ENCODE measurements at regions not wholly inside any gene's neighbourhood (a gene's known extent, or its start where the extent isn't known, plus 50 kb on each side); places are given as distances from the start of the nearest gene placed in this dataset.

GRCh38 chr22:48516571-48516970 lies 1311.1 kb downstream of the BRD1 start:
- TF ChIP-seq CTCF (IDR thresholded peaks at IDR 0.05; ENCODE audit: poor library complexity, severe bottlenecking), result no peak
- ATAC-seq (ENCODE audit: low read depth), result no peak
- no peaks in the 10 kb centered on the region for H3K9me3 ChIP-seq (ENCODE audit: severe bottlenecking)
- no peaks in the 10 kb centered on the region for H3K4me1 ChIP-seq (ENCODE audit: insufficient read depth, poor library complexity, severe bottlenecking)
- no peaks in the 10 kb centered on the region for H3K36me3 ChIP-seq (ENCODE audit: low read depth)
- no peak overlapping the region for H3K27ac ChIP-seq (ENCODE audit: poor library complexity, severe bottlenecking)
- no peak overlapping the region for H3K4me3 ChIP-seq (ENCODE audit: severe bottlenecking)
- DNase-seq (ENCODE audit: low spot score), result no peak
- no peaks in the 10 kb centered on the region for H3K27me3 ChIP-seq (ENCODE audit: insufficient read depth, poor library complexity, severe bottlenecking)

GRCh38 chr22:48515571-48516200 lies 1312.0 kb downstream of the BRD1 start:
- no peaks in the 10 kb centered on the region for H3K36me3 ChIP-seq (ENCODE audit: low read depth)
- H3K4me3 ChIP-seq (ENCODE audit: severe bottlenecking), result no peak overlapping the region
- no peak for ATAC-seq (ENCODE audit: low read depth)
- H3K27me3 ChIP-seq (ENCODE audit: insufficient read depth, poor library complexity, severe bottlenecking), result no peaks in the 10 kb centered on the region
- TF ChIP-seq CTCF (IDR thresholded peaks at IDR 0.05; ENCODE audit: poor library complexity, severe bottlenecking), result no peak
- DNase-seq (ENCODE audit: low spot score), result no peak
- no peak overlapping the region for H3K27ac ChIP-seq (ENCODE audit: poor library complexity, severe bottlenecking)
- H3K4me1 ChIP-seq (ENCODE audit: insufficient read depth, poor library complexity, severe bottlenecking), result no peaks in the 10 kb centered on the region
- no peaks in the 10 kb centered on the region for H3K9me3 ChIP-seq (ENCODE audit: severe bottlenecking)

GRCh38 chr22:48513929-48514328 lies 1313.7 kb downstream of the BRD1 start:
- no peak for TF ChIP-seq CTCF (IDR thresholded peaks at IDR 0.05; ENCODE audit: poor library complexity, severe bottlenecking)

GRCh38 chr22:48513446-48513845 lies 1314.2 kb downstream of the BRD1 start:
- Histone ChIP-seq H3K36me3 (ENCODE audit: low read depth) (no peaks in the 10 kb centered on the region), H3K9me3 (ENCODE audit: severe bottlenecking) (no peaks in the 10 kb centered on the region), H3K4me1 (ENCODE audit: insufficient read depth, poor library complexity, severe bottlenecking) (no peaks in the 10 kb centered on the region), H3K4me3 (ENCODE audit: severe bottlenecking) (no peak overlapping the region), H3K27me3 (ENCODE audit: insufficient read depth, poor library complexity, severe bottlenecking) (no peaks in the 10 kb centered on the region), H3K27ac (ENCODE audit: poor library complexity, severe bottlenecking) (no peak overlapping the region)
- ATAC-seq (ENCODE audit: low read depth) (no peak), DNase-seq (ENCODE audit: low spot score) (no peak)
- TF ChIP-seq CTCF (IDR thresholded peaks at IDR 0.05; ENCODE audit: poor library complexity, severe bottlenecking), result no peak

More at GRCh38 chr22:48513929-48514328, 1313.7 kb downstream of the BRD1 start:
- Histone ChIP-seq H3K9me3 (ENCODE audit: severe bottlenecking) (no peaks in the 10 kb centered on the region), H3K27ac (ENCODE audit: poor library complexity, severe bottlenecking) (no peak overlapping the region), H3K4me3 (ENCODE audit: severe bottlenecking) (no peak overlapping the region), H3K27me3 (ENCODE audit: insufficient read depth, poor library complexity, severe bottlenecking) (no peaks in the 10 kb centered on the region), H3K36me3 (ENCODE audit: low read depth) (no peaks in the 10 kb centered on the region), H3K4me1 (ENCODE audit: insufficient read depth, poor library complexity, severe bottlenecking) (no peaks in the 10 kb centered on the region)
- ATAC-seq (ENCODE audit: low read depth) (no peak), DNase-seq (ENCODE audit: low spot score) (no peak)

GRCh38 chr22:48511781-48512327 lies 1315.8 kb downstream of the BRD1 start:
- H3K27me3 ChIP-seq (ENCODE audit: insufficient read depth, poor library complexity, severe bottlenecking), result no peaks in the 10 kb centered on the region
- DNase-seq (ENCODE audit: low spot score) (no peak), ATAC-seq (ENCODE audit: low read depth) (no peak)
- H3K27ac ChIP-seq (ENCODE audit: poor library complexity, severe bottlenecking), result no peak overlapping the region
- no peak for TF ChIP-seq CTCF (IDR thresholded peaks at IDR 0.05; ENCODE audit: poor library complexity, severe bottlenecking)
- H3K36me3 ChIP-seq (ENCODE audit: low read depth), result no peaks in the 10 kb centered on the region
- no peaks in the 10 kb centered on the region for H3K9me3 ChIP-seq (ENCODE audit: severe bottlenecking)
- no peak overlapping the region for H3K4me3 ChIP-seq (ENCODE audit: severe bottlenecking)
- no peaks in the 10 kb centered on the region for H3K4me1 ChIP-seq (ENCODE audit: insufficient read depth, poor library complexity, severe bottlenecking)
